ENCODE measurements at regions not wholly inside any gene's neighbourhood (a gene's known extent, or its start where the extent isn't known, plus 50 kb on each side); places are given as distances from the start of the nearest gene placed in this dataset.

- POLR2A ChIA-PET (ENCODE audit: unreplicated experiment) = no interaction called here
Observed at GRCh38 chr12:107948391-107948945, 174.0 kb downstream of the ASCL4 start.

More at GRCh38 chr12:107948391-107948945, 174.0 kb downstream of the ASCL4 start:
- TF ChIP-seq RFX5 (IDR thresholded peaks at IDR 0.05; ENCODE audit: low read depth, low read length) = no peak
- no peak for TF ChIP-seq CEBPB (IDR thresholded peaks at IDR 0.05; ENCODE audit: low read depth, low read length)
- TF ChIP-seq BHLHE40 (IDR thresholded peaks at IDR 0.05; ENCODE audit: low read depth, low read length) = no peak
- no peak for TF ChIP-seq NFE2L2 (IDR thresholded peaks at IDR 0.05; ENCODE audit: low read depth, low read length)
- no peak for TF ChIP-seq RAD21 (IDR thresholded peaks at IDR 0.05; ENCODE audit: low read length)
- no peak for TF ChIP-seq CHD1 (IDR thresholded peaks at IDR 0.05; ENCODE audit: low read depth, low read length)
- TF ChIP-seq CTCF (conservative IDR thresholded peaks at IDR 0.05; ENCODE audit: low read depth, low read length) = no peak
- no peak for TF ChIP-seq MAZ (IDR thresholded peaks at IDR 0.05; ENCODE audit: borderline replicate concordance, low read depth, low read length)
- no peak for TF ChIP-seq MXI1 (IDR thresholded peaks at IDR 0.05; ENCODE audit: borderline replicate concordance, low read depth, low read length)
- TF ChIP-seq SMC3 (IDR thresholded peaks at IDR 0.05; ENCODE audit: low read depth, low read length) = no peak
- TF ChIP-seq FOS (IDR thresholded peaks at IDR 0.05; ENCODE audit: low read depth, low read length) = no peak
- no peak overlapping the region for H3K23ac ChIP-seq (ENCODE audit: low read depth, low read length)
- H4K5ac ChIP-seq (ENCODE audit: low read depth, low read length) = no peak overlapping the region
- H3K56ac ChIP-seq (ENCODE audit: extremely low read depth, insufficient read depth, low read length) = no peak overlapping the region
- no peak overlapping the region for H3K14ac ChIP-seq (replicated peaks; ENCODE audit: low read depth, low read length)
- H3K9me3 ChIP-seq (ENCODE audit: control insufficient read depth, insufficient read depth, low read length) = peaks cover 1% of the 10 kb centered on the region; the same call in 1 of the 2 replicates
- no peak for ATAC-seq (ENCODE audit: low read depth)
- no peak overlapping the region for H2BK15ac ChIP-seq (ENCODE audit: low read depth, low read length)
- no peak overlapping the region for H2BK20ac ChIP-seq (ENCODE audit: low read depth, low read length)
- no peak overlapping the region for H3K27ac ChIP-seq (ENCODE audit: insufficient read depth, low read length)
- H3K27me3 ChIP-seq (ENCODE audit: control insufficient read depth, insufficient read depth, low read length) = no peaks in the 10 kb centered on the region
- H2AK9ac ChIP-seq (replicated peaks; ENCODE audit: low read depth, low read length, poor library complexity) = no peak overlapping the region
- no peak for DNase-seq
- H3K4me1 ChIP-seq (ENCODE audit: control insufficient read depth, insufficient read depth, low read length) = no peaks in the 10 kb centered on the region
- H2AK5ac ChIP-seq (ENCODE audit: low read depth, low read length) = no peak overlapping the region
- H3K4ac ChIP-seq (ENCODE audit: low read depth, low read length) = no peak overlapping the region
- H4K91ac ChIP-seq (ENCODE audit: insufficient read depth, low read depth, low read length) = no peak overlapping the region
- dilution Hi-C loops (cut with HindIII; ENCODE audit: low sequenced_read_pairs, unreplicated experiment) (no loop called here), intact Hi-C loops (cut with micrococcal nuclease) (no loop called here), in situ Hi-C loops (cut with MboI; ENCODE audit: low sequenced_read_pairs) (no loop called here)
- no peak overlapping the region for H2BK5ac ChIP-seq (ENCODE audit: low read depth, low read length, poor library complexity, severe bottlenecking)
- no peak overlapping the region for H3K4me3 ChIP-seq (ENCODE audit: insufficient read depth, low read depth, low read length)
- CTCF ChIA-PET = no interaction called here
- no TSS peak for BruUV-seq (replicated peaks)
- no peak overlapping the region for H4K8ac ChIP-seq (ENCODE audit: low read depth in 2 of 2, low read length in 2 of 2)
- no peak overlapping the region for H3K4me2 ChIP-seq (ENCODE audit: low read depth, low read length)
- no peaks in the 10 kb centered on the region for H3K79me1 ChIP-seq (ENCODE audit: low read depth in 1 of 2, low read length in 2 of 2)
- no peak overlapping the region for H3K18ac ChIP-seq (ENCODE audit: low read depth, low read length)
- WGBS, 2 experiments (ENCODE audit: extremely low coverage in 2 of 2, insufficient read length in 1 of 2) = 83% methylated on average over 1 of the region's 12 CpGs; no CpG with 5 or more reads in 1 of the 2 experiments
- H3K9me1 ChIP-seq (ENCODE audit: insufficient read depth, low read length) = no peaks in the 10 kb centered on the region
- H3K36me3 ChIP-seq (ENCODE audit: control insufficient read depth, insufficient read depth, low read length) = no peaks in the 10 kb centered on the region
- H2AFZ ChIP-seq (replicated peaks; ENCODE audit: low read length, poor library complexity) = no peak overlapping the region
- H3K9ac ChIP-seq (ENCODE audit: low read depth, low read length) = no peak overlapping the region
- H2BK120ac ChIP-seq (ENCODE audit: low read depth, low read length) = no peak overlapping the region
- no peaks in the 10 kb centered on the region for H4K20me1 ChIP-seq (ENCODE audit: insufficient read depth, low read length)

All from IMR-90 (cell line).